ENCODE measurements at regions not wholly inside any gene's neighbourhood (a gene's known extent, or its start where the extent isn't known, plus 50 kb on each side); places are given as distances from the start of the nearest gene placed in this dataset.

GRCh38 chr10:78891741-78892140 is 177.0 kb upstream of the ZMIZ1 start:
- Histone ChIP-seq H3K4me1 (peaks cover 3 to 6% of the 10 kb centered on the region in 2 donors), H3K9me3 (no peaks in the 10 kb centered on the region), H3K36me3 (no peaks in the 10 kb centered on the region), H3K4me3 (no peak overlapping the region), H3K27ac (no peak overlapping the region), H3K27me3 (no peaks in the 10 kb centered on the region)
- ATAC-seq (no peak), DNase-seq (no peak)
- TF ChIP-seq, protein P1, sequence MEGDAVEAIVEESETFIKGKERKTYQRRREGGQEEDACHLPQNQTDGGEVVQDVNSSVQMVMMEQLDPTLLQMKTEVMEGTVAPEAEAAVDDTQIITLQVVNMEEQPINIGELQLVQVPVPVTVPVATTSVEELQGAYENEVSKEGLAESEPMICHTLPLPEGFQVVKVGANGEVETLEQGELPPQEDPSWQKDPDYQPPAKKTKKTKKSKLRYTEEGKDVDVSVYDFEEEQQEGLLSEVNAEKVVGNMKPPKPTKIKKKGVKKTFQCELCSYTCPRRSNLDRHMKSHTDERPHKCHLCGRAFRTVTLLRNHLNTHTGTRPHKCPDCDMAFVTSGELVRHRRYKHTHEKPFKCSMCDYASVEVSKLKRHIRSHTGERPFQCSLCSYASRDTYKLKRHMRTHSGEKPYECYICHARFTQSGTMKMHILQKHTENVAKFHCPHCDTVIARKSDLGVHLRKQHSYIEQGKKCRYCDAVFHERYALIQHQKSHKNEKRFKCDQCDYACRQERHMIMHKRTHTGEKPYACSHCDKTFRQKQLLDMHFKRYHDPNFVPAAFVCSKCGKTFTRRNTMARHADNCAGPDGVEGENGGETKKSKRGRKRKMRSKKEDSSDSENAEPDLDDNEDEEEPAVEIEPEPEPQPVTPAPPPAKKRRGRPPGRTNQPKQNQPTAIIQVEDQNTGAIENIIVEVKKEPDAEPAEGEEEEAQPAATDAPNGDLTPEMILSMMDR (IDR thresholded peaks at IDR 0.05 in 4 of 5, conservative IDR thresholded peaks at IDR 0.05 in 1 of 5) = no peak
- TF ChIP-seq POLR2A (IDR thresholded peaks at IDR 0.05) = no peak
- intact Hi-C loops (cut with DNase I; ENCODE audit: low total_unique reads) (no loop called here), in situ Hi-C loops (cut with MboI; ENCODE audit: low sequenced_read_pairs in 4 of 4) (no loop called here)

GRCh38 chr10:78892338-78893176 is 176.2 kb upstream of the ZMIZ1 start:
- no peaks in the 10 kb centered on the region for H3K27me3 ChIP-seq
- H3K4me1 ChIP-seq = peaks cover 6 to 9% of the 10 kb centered on the region in 2 donors
- no peak for ATAC-seq
- no peak overlapping the region for H3K4me3 ChIP-seq
- H3K27ac ChIP-seq = no peak overlapping the region
- no peaks in the 10 kb centered on the region for H3K36me3 ChIP-seq
- no peak for TF ChIP-seq POLR2A (IDR thresholded peaks at IDR 0.05)
- TF ChIP-seq, protein P1 (IDR thresholded peaks at IDR 0.05 in 4 of 5, conservative IDR thresholded peaks at IDR 0.05 in 1 of 5) = no peak
- intact Hi-C loops (cut with DNase I; ENCODE audit: low total_unique reads) (no loop called here), in situ Hi-C loops (cut with MboI; ENCODE audit: low sequenced_read_pairs in 4 of 4) (no loop called here)
- DNase-seq = no peak
- H3K9me3 ChIP-seq = no peaks in the 10 kb centered on the region

DNA sequence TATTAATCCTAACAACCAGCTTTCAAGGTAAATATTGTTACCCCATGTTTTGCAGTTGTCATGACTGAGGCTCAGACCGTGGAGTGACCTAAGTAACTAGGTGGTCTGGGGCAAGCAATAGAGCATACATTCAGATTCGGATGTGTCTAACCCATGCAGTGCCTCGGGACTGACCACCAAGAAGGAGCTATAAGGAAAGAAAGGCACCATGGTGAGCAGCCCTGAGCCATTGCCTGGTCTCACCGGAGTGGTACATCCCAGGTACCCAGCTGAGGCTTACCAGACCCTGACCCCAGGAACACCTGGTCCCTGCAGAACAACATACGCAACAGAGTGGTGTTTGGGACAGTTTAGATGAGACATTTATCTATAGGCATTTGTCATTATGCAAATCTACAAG is 175.5 kb upstream of the ZMIZ1 start:
- Histone ChIP-seq H3K4me3 (no peak overlapping the region), H3K27me3 (no peaks in the 10 kb centered on the region), H3K36me3 (no peaks in the 10 kb centered on the region), H3K9me3 (no peaks in the 10 kb centered on the region), H3K4me1 (peaks cover 6 to 9% of the 10 kb centered on the region in 2 donors), H3K27ac (no peak overlapping the region)
- in situ Hi-C loops (cut with MboI; ENCODE audit: low sequenced_read_pairs in 4 of 4) = no loop called here
- intact Hi-C loops (cut with DNase I; ENCODE audit: low total_unique reads) = no loop called here
- ATAC-seq (no peak), DNase-seq (no peak)
- TF ChIP-seq, protein P1 (IDR thresholded peaks at IDR 0.05 in 4 of 5, conservative IDR thresholded peaks at IDR 0.05 in 1 of 5) = no peak
- no peak for TF ChIP-seq POLR2A (IDR thresholded peaks at IDR 0.05)

GRCh38 chr10:78894089-78894840 is 174.5 kb upstream of the ZMIZ1 start:
- no peaks in the 10 kb centered on the region for H3K9me3 ChIP-seq
- H3K36me3 ChIP-seq = no peaks in the 10 kb centered on the region
- H3K27me3 ChIP-seq = no peaks in the 10 kb centered on the region
- no peak overlapping the region for H3K27ac ChIP-seq
- peaks cover 6 to 9% of the 10 kb centered on the region in 2 donors for H3K4me1 ChIP-seq
- H3K4me3 ChIP-seq = no peak overlapping the region
- in situ Hi-C loops (cut with MboI; ENCODE audit: low sequenced_read_pairs in 4 of 4) (no loop called here), intact Hi-C loops (cut with DNase I; ENCODE audit: low total_unique reads) (no loop called here)
- TF ChIP-seq, protein P1 (IDR thresholded peaks at IDR 0.05 in 4 of 5, conservative IDR thresholded peaks at IDR 0.05 in 1 of 5) = no peak
- no peak for TF ChIP-seq POLR2A (IDR thresholded peaks at IDR 0.05)
- ATAC-seq (no peak), DNase-seq (no peak)

Measured in gastrocnemius medialis (tissue), 4 donors.